Neural cell (in vitro differentiated cells): ENCODE measurements at regions not wholly inside any gene's neighbourhood (a gene's known extent, or its start where the extent isn't known, plus 50 kb on each side); places are given as distances from the start of the nearest gene placed in this dataset.
A peak's percentile ranks its signal among the peaks of the same experiment; 100 is the strongest.

Experiments used
- H2AFZ ChIP-seq: fragments of 200-600, 300-800 bp; sonication (generic), shearing (Covaris generic); 2 replicates; pipeline ENCODE4 v1.6.0; 2014; ENCODE audit warnings: low read depth, mild to moderate bottlenecking, antibody characterized with exemption, low read length, moderate library complexity
- H3F3A ChIP-seq: fragments of 200-600 bp; shearing (Covaris generic); 2 replicates; pipeline ENCODE4 v1.6.1; 2016; ENCODE audit warnings: mild to moderate bottlenecking, moderate library complexity, mixed read lengths, antibody characterized with exemption, low read length; ENCODE audit not compliant: insufficient read depth, poor library complexity, severe bottlenecking
- H3K27ac ChIP-seq: fragments of 200-600, 300-800 bp; sonication (generic), shearing (Covaris generic); 2 replicates; pipeline ENCODE4 v1.5.1; 2014; ENCODE audit warnings: mild to moderate bottlenecking, low read length, moderate library complexity
- H3K27me3 ChIP-seq: fragments of 300-800, 200-600 bp; sonication (generic), shearing (Covaris generic); 2 replicates; pipeline ENCODE4 v1.6.0; 2014; ENCODE audit warnings: mild to moderate bottlenecking, low read depth, low read length, moderate library complexity; ENCODE audit not compliant: insufficient read depth
- H3K36me3 ChIP-seq: fragments of 300-800, 200-600 bp; sonication (generic), shearing (Covaris generic); 2 replicates; pipeline ENCODE4 v1.5.1; 2014; ENCODE audit warnings: mild to moderate bottlenecking, antibody characterized with exemption, low read length, moderate library complexity; ENCODE audit not compliant: insufficient read depth
- H3K4me2 ChIP-seq: fragments of 300-800, 200-600 bp; sonication (generic), shearing (Covaris generic); 2 replicates; pipeline ENCODE4 v1.6.0; 2014; ENCODE audit warnings: mild to moderate bottlenecking, low read length
- H3K4me3 ChIP-seq: fragments of 300-800, 200-600 bp; sonication (generic), shearing (Covaris generic); 2 replicates; pipeline ENCODE4 v1.5.1; 2014; ENCODE audit warnings: mild to moderate bottlenecking, low read length, moderate library complexity
- H3K79me2 ChIP-seq: fragments of 200-600 bp; shearing (Covaris generic); replicated peaks from 2 replicates; pipeline ENCODE4 v1.6.0; 2014; ENCODE audit warnings: mild to moderate bottlenecking, low read length, moderate library complexity; ENCODE audit not compliant: insufficient read depth
- H3K9ac ChIP-seq: fragments of 300-800, 200-600 bp; sonication (generic), shearing (Covaris generic); 2 replicates; pipeline ENCODE4 v1.6.1; 2016; ENCODE audit warnings: mild to moderate bottlenecking, low read length, mixed read lengths
- H3K9me2 ChIP-seq: fragments of 200-600 bp; shearing (Covaris generic); 2 replicates; pipeline ENCODE4 v1.6.1; 2016; ENCODE audit warnings: mild to moderate bottlenecking, low read length, mixed read lengths; ENCODE audit not compliant: insufficient read depth
- H3K9me3 ChIP-seq: fragments of 200-600, 300-800 bp; sonication (generic), shearing (Covaris generic); 2 replicates; pipeline ENCODE4 v1.6.1; 2016; ENCODE audit warnings: mild to moderate bottlenecking, mixed run types, low read length, moderate library complexity, mixed read lengths
- H4K20me1 ChIP-seq: fragments of 200-600 bp; shearing (Covaris generic); 2 replicates; pipeline ENCODE4 v1.6.1; 2016; ENCODE audit warnings: mild to moderate bottlenecking, mixed run types; ENCODE audit not compliant: insufficient read depth
- CTCF ChIP-seq: fragments of 450-650 bp; IDR thresholded peaks from 2 replicates; pipeline ENCODE4 v1.5.1; 2014; ENCODE audit warnings: antibody characterized with exemption, mild to moderate bottlenecking, moderate library complexity; ENCODE audit not compliant: poor library complexity, severe bottlenecking
- EP300 ChIP-seq: fragments of 450-650 bp; conservative IDR thresholded peaks from 2 replicates; pipeline ENCODE4 v1.6.1; 2014; ENCODE audit warnings: antibody characterized with exemption, mild to moderate bottlenecking, moderate library complexity; ENCODE audit not compliant: poor library complexity, severe bottlenecking
- EZH2 ChIP-seq: fragments of 200-600, 300-800 bp; shearing (Covaris generic), sonication (generic); IDR thresholded peaks from 2 replicates; pipeline ENCODE4 v1.6.1; 2014; ENCODE audit warnings: antibody characterized with exemption, low read length, borderline replicate concordance, mild to moderate bottlenecking; ENCODE audit not compliant: insufficient read depth, poor library complexity, severe bottlenecking
- MXI1 ChIP-seq: fragments of 450-650 bp; conservative IDR thresholded peaks from 2 replicates; pipeline ENCODE4 v1.6.1; 2014; ENCODE audit warnings: antibody characterized with exemption, mild to moderate bottlenecking; ENCODE audit not compliant: poor library complexity, severe bottlenecking
- POLR2AphosphoS5 ChIP-seq: IDR thresholded peaks from 2 replicates; pipeline ENCODE4 v1.6.1; 2012
- RAD21 ChIP-seq: fragments of 450-650 bp; conservative IDR thresholded peaks from 2 replicates; pipeline ENCODE4 v1.6.1; 2014; ENCODE audit warnings: antibody characterized with exemption, mild to moderate bottlenecking, moderate library complexity
- REST ChIP-seq: IDR thresholded peaks from 2 replicates; pipeline ENCODE4 v1.6.1; 2012; ENCODE audit warnings: borderline replicate concordance
- SMC3 ChIP-seq: fragments of 450-650 bp; conservative IDR thresholded peaks from 2 replicates; pipeline ENCODE4 v1.6.1; 2014; ENCODE audit warnings: antibody characterized with exemption, mild to moderate bottlenecking, moderate library complexity; ENCODE audit not compliant: poor library complexity
- TAF1 ChIP-seq: IDR thresholded peaks from 2 replicates; pipeline ENCODE4 v1.6.1; 2012; ENCODE audit warnings: low read depth

- no peak overlapping the region for H2AFZ ChIP-seq
- TF ChIP-seq RAD21 (no peak), CTCF (no peak), TAF1 (no peak), EZH2 (no peak), MXI1 (no peak), EP300 (no peak), SMC3 (no peak), POLR2AphosphoS5 (no peak), REST (no peak)
Observed at GRCh38 chr10:105953056-105953455, 1211.5 kb downstream of the SORCS1 start.

GRCh38 chr10:105952153-105952552 is 1212.4 kb downstream of the SORCS1 start:
- Histone ChIP-seq H4K20me1 (no peaks in the 10 kb centered on the region), H2AFZ (no peak overlapping the region), H3K27me3 (no peaks in the 10 kb centered on the region), H3K9ac (no peak overlapping the region), H3K36me3 (no peaks in the 10 kb centered on the region), H3K9me3 (no peaks in the 10 kb centered on the region), H3K79me2 (no peaks in the 10 kb centered on the region), H3K4me3 (no peak overlapping the region), H3F3A (no peaks in the 10 kb centered on the region), H3K9me2 (no peaks in the 10 kb centered on the region), H3K27ac (no peak overlapping the region), H3K4me2 (no peak overlapping the region)
- TF ChIP-seq RAD21: no peak

More at GRCh38 chr10:105953056-105953455, 1211.5 kb downstream of the SORCS1 start:
- no peaks in the 10 kb centered on the region for H3K9me3 ChIP-seq
- no peaks in the 10 kb centered on the region for H3K27me3 ChIP-seq
- H3K9ac ChIP-seq: no peak overlapping the region
- H3K27ac ChIP-seq: no peak overlapping the region
- no peaks in the 10 kb centered on the region for H3F3A ChIP-seq
- no peaks in the 10 kb centered on the region for H4K20me1 ChIP-seq
- H3K4me2 ChIP-seq: no peak overlapping the region
- no peak overlapping the region for H3K4me3 ChIP-seq
- H3K36me3 ChIP-seq: no peaks in the 10 kb centered on the region
- H3K79me2 ChIP-seq: no peaks in the 10 kb centered on the region
- no peaks in the 10 kb centered on the region for H3K9me2 ChIP-seq

GRCh38 chr10:105950410-105950809 is 1214.1 kb downstream of the SORCS1 start:
- H2AFZ ChIP-seq: no peak overlapping the region
- no peak overlapping the region for H3K9ac ChIP-seq
- H3K36me3 ChIP-seq: no peaks in the 10 kb centered on the region
- no peaks in the 10 kb centered on the region for H3K9me2 ChIP-seq
- TF ChIP-seq POLR2AphosphoS5: no peak
- TF ChIP-seq RAD21: peak; percentile 84
- TF ChIP-seq TAF1: no peak
- TF ChIP-seq EP300: no peak
- no peak for TF ChIP-seq MXI1
- peak; percentile 85 for TF ChIP-seq CTCF
- TF ChIP-seq SMC3: peak; percentile 91
- TF ChIP-seq REST: no peak
- TF ChIP-seq EZH2: no peak
- H3K27ac ChIP-seq: no peak overlapping the region
- no peaks in the 10 kb centered on the region for H3K27me3 ChIP-seq
- H3K79me2 ChIP-seq: no peaks in the 10 kb centered on the region
- H3K9me3 ChIP-seq: no peaks in the 10 kb centered on the region
- H3F3A ChIP-seq: no peaks in the 10 kb centered on the region
- H3K4me2 ChIP-seq: no peak overlapping the region
- H3K4me3 ChIP-seq: no peak overlapping the region
- no peaks in the 10 kb centered on the region for H4K20me1 ChIP-seq
